ENCODE measurements at regions not wholly inside any gene's neighbourhood (a gene's known extent, or its start where the extent isn't known, plus 50 kb on each side); places are given as distances from the start of the nearest gene placed in this dataset.

DNA sequence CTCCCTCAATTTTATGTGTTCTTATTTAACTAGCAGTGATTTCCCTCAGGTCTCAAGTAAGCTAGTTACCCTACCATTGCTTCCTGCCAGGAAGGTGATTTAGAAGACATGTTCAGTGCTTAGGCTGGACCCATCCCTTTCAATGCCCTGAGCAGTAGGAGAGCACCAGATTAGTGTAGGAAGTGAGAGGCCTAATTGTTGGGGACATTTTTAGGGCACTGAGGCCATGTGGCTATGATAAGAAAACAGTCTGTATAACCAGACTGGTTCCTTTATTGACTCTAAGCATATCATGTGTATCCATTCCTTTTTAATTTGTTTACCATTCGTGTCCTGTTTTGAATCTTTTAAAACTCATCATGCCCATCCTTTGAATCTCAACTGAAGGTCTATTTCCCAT is 312.3 kb upstream of the PRR16 start:
- no peak for TF ChIP-seq EP300 (IDR thresholded peaks at IDR 0.05)
- TF ChIP-seq, protein P1, sequence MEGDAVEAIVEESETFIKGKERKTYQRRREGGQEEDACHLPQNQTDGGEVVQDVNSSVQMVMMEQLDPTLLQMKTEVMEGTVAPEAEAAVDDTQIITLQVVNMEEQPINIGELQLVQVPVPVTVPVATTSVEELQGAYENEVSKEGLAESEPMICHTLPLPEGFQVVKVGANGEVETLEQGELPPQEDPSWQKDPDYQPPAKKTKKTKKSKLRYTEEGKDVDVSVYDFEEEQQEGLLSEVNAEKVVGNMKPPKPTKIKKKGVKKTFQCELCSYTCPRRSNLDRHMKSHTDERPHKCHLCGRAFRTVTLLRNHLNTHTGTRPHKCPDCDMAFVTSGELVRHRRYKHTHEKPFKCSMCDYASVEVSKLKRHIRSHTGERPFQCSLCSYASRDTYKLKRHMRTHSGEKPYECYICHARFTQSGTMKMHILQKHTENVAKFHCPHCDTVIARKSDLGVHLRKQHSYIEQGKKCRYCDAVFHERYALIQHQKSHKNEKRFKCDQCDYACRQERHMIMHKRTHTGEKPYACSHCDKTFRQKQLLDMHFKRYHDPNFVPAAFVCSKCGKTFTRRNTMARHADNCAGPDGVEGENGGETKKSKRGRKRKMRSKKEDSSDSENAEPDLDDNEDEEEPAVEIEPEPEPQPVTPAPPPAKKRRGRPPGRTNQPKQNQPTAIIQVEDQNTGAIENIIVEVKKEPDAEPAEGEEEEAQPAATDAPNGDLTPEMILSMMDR (IDR thresholded peaks at IDR 0.05), result no peak

All from sigmoid colon (tissue), 4 donors.